ENCODE measurements at regions not wholly inside any gene's neighbourhood (a gene's known extent, or its start where the extent isn't known, plus 50 kb on each side); places are given as distances from the start of the nearest gene placed in this dataset.

- intact Hi-C loops (cut with DNase I; ENCODE audit: low total_unique reads) (no loop called here), in situ Hi-C loops (cut with MboI; ENCODE audit: low pct_ligation_motif_present in 1 of 4, low pct_unique_long_range_greater_than_20kb in 1 of 4, low sequenced_read_pairs in 3 of 4) (no loop called here)
- Histone ChIP-seq H3K27me3 (no peaks in the 10 kb centered on the region), H3K4me3 (no peak overlapping the region), H3K4me1 (peaks cover 0 to 2% (median 0%) of the 10 kb centered on the region in 4 donors), H3K9me3 (no peaks in the 10 kb centered on the region), H3K36me3 (no peaks in the 10 kb centered on the region), H3K27ac (no peak overlapping the region)
- no peak for DNase-seq
- TF ChIP-seq EP300 (IDR thresholded peaks at IDR 0.05; ENCODE audit: low read depth) (no peak), CTCF (IDR thresholded peaks at IDR 0.05) (no peak), POLR2AphosphoS5 (IDR thresholded peaks at IDR 0.05) (no peak), POLR2A (IDR thresholded peaks at IDR 0.05) (no peak)
- WGBS, 2 donors (ENCODE audit: low coverage in 1 of 2) = 72 to 82% methylated on average over 2 to 3 of the region's 3 CpGs
These were observed 52.2 kb downstream of the FAT3 start for GRCh38 chr11:92276773-92277172.

GRCh38 chr11:92277871-92278270, 53.3 kb downstream of the FAT3 start:
- no peaks in the 10 kb centered on the region for H3K27me3 ChIP-seq
- no peak overlapping the region for H3K4me3 ChIP-seq
- H3K27ac ChIP-seq = no peak overlapping the region
- intact Hi-C loops (cut with DNase I; ENCODE audit: low total_unique reads) = no loop called here
- no peak for DNase-seq
- H3K36me3 ChIP-seq = no peaks in the 10 kb centered on the region
- WGBS, 2 donors (ENCODE audit: low coverage in 1 of 2) = 89 to 100% methylated on average over 1 of the region's 1 CpG
- H3K9me3 ChIP-seq = no peaks in the 10 kb centered on the region
- no peak for TF ChIP-seq POLR2A (IDR thresholded peaks at IDR 0.05)
- no peak for TF ChIP-seq CTCF (IDR thresholded peaks at IDR 0.05)
- TF ChIP-seq POLR2AphosphoS5 (IDR thresholded peaks at IDR 0.05) = no peak
- no peak for TF ChIP-seq EP300 (IDR thresholded peaks at IDR 0.05; ENCODE audit: low read depth)
- in situ Hi-C loops (cut with MboI; ENCODE audit: low pct_ligation_motif_present in 1 of 4, low pct_unique_long_range_greater_than_20kb in 1 of 4, low sequenced_read_pairs in 3 of 4) = no loop called here
- H3K4me1 ChIP-seq = peaks cover 0 to 2% (median 0%) of the 10 kb centered on the region in 4 donors

- in situ Hi-C loops (cut with MboI; ENCODE audit: low pct_ligation_motif_present in 1 of 4, low pct_unique_long_range_greater_than_20kb in 1 of 4, low sequenced_read_pairs in 3 of 4) = no loop called here
- Histone ChIP-seq H3K4me1 (peaks cover 0 to 2% (median 0%) of the 10 kb centered on the region in 4 donors), H3K27me3 (no peaks in the 10 kb centered on the region), H3K9me3 (no peaks in the 10 kb centered on the region), H3K36me3 (no peaks in the 10 kb centered on the region), H3K27ac (no peak overlapping the region), H3K4me3 (no peak overlapping the region)
- intact Hi-C loops (cut with DNase I; ENCODE audit: low total_unique reads) = no loop called here
- no peak for DNase-seq
- TF ChIP-seq POLR2AphosphoS5 (IDR thresholded peaks at IDR 0.05) = no peak
- no peak for TF ChIP-seq EP300 (IDR thresholded peaks at IDR 0.05; ENCODE audit: low read depth)
- no peak for TF ChIP-seq POLR2A (IDR thresholded peaks at IDR 0.05)
- no peak for TF ChIP-seq CTCF (IDR thresholded peaks at IDR 0.05)
- WGBS, 2 donors (ENCODE audit: low coverage in 1 of 2) = 84 to 89% methylated on average over 1 of the region's 1 CpG
These were observed 54.3 kb downstream of the FAT3 start for GRCh38 chr11:92278791-92279433.

DNA sequence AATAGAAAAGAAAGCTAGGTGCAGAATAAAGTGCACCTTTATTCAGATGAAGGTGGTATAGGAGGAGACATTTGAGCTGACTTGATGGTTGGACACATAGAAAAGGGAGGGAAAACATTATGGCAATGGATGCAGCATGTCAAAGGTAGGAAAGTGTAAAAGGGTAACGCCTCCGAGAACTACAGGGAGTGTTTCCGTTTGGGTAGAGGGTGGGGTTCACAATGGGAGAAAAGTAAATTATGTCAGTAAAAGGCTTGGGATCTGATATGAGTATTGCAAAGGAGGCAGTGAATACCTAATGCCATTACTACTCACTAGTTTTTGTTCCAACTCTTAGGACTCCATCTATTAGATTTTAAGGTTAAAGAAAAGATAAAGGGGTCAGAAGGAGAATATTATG, 59.5 kb downstream of the FAT3 start:
- TF ChIP-seq POLR2AphosphoS5 (IDR thresholded peaks at IDR 0.05) (no peak), CTCF (IDR thresholded peaks at IDR 0.05) (no peak), EP300 (IDR thresholded peaks at IDR 0.05; ENCODE audit: low read depth) (no peak), POLR2A (IDR thresholded peaks at IDR 0.05) (no peak)
- intact Hi-C loops (cut with DNase I; ENCODE audit: low total_unique reads) (no loop called here), in situ Hi-C loops (cut with MboI; ENCODE audit: low pct_ligation_motif_present in 1 of 4, low pct_unique_long_range_greater_than_20kb in 1 of 4, low sequenced_read_pairs in 3 of 4) (no loop called here)

More for the DNA sequence above, 59.5 kb downstream of the FAT3 start:
- WGBS, 2 donors (ENCODE audit: low coverage in 1 of 2) = 37 to 47% methylated on average over 3 of the region's 3 CpGs
- H3K27me3 ChIP-seq = no peaks in the 10 kb centered on the region
- H3K4me3 ChIP-seq = no peak overlapping the region
- no peak overlapping the region for H3K27ac ChIP-seq
- H3K4me1 ChIP-seq = peaks cover 0 to 6% (median 1%) of the 10 kb centered on the region in 4 donors
- H3K9me3 ChIP-seq = no peaks in the 10 kb centered on the region
- no peak for DNase-seq
- no peaks in the 10 kb centered on the region for H3K36me3 ChIP-seq

All from transverse colon (tissue), 4 donors.